ENCODE measurements at regions not wholly inside any gene's neighbourhood (a gene's known extent, or its start where the extent isn't known, plus 50 kb on each side); places are given as distances from the start of the nearest gene placed in this dataset.

GRCh38 chr19:31591258-31591657, 242.0 kb upstream of the TSHZ3 start:
- TF ChIP-seq CTCF (IDR thresholded peaks at IDR 0.05): no peak
- no peak for TF ChIP-seq POLR2AphosphoS5 (IDR thresholded peaks at IDR 0.05)
- TF ChIP-seq EP300 (IDR thresholded peaks at IDR 0.05): no peak

Data from upper lobe of left lung (tissue), 4 donors.